Activated CD4-positive, alpha-beta memory T cell treated with anti-CD3 and anti-CD28 coated beads for 36 hours (primary cell): ENCODE measurements at regions not wholly inside any gene's neighbourhood (a gene's known extent, or its start where the extent isn't known, plus 50 kb on each side); places are given as distances from the start of the nearest gene placed in this dataset.
"Not testable (repeated sequence)": the region's sequence is repeated elsewhere in the genome, so short reads cannot be mapped to it uniquely, and the experiment has no call there.

ENCODE experiments used
- CTCF ChIA-PET: fragments of 350-600 bp; sonication (Branson Sonifier 250); formaldehyde crosslinking; loops from one replicate; lab custom pipeline; 2021; ENCODE audit warnings: antibody characterized with exemption, inconsistent platforms; lab: Charles Lee
- POLR2A ChIA-PET: fragments of 350-600 bp; sonication (Branson Sonifier 250); formaldehyde crosslinking; loops from one replicate; lab custom pipeline; 2021; ENCODE audit warnings: antibody characterized with exemption; lab: Charles Lee
- DNase-seq: peaks from one replicate; pipeline ENCODE4 v3.0.0-alpha.2; 2020
- H3K27ac Mint-ChIP-seq: one replicate; pipeline ENCODE4 v1.8.0; 2021; ENCODE audit warnings: mixed read lengths
- H3K27me3 Mint-ChIP-seq: one replicate; pipeline ENCODE4 v1.8.0; 2021; ENCODE audit warnings: mixed read lengths
- H3K36me3 Mint-ChIP-seq: one replicate; pipeline ENCODE4 v1.8.0; 2021; ENCODE audit warnings: mixed read lengths
- H3K4me1 Mint-ChIP-seq: one replicate; pipeline ENCODE4 v1.8.0; 2021; ENCODE audit warnings: low read depth, mixed read lengths
- H3K4me3 Mint-ChIP-seq: one replicate; pipeline ENCODE4 v1.8.0; 2021; ENCODE audit warnings: mild to moderate bottlenecking, mixed read lengths
- H3K9me3 Mint-ChIP-seq: one replicate; pipeline ENCODE4 v1.8.0; 2021; ENCODE audit warnings: mixed read lengths
- intact Hi-C: fragments of 100-400 bp; cut with micrococcal nuclease; formaldehyde crosslinking; loops from one replicate; pipeline ENCODE4 v1.15.1; 2023

GRCh38 chr3:115204475-115204874 is 57.4 kb upstream of the ZBTB20 start:
- H3K4me3 Mint-ChIP-seq = no peak overlapping the region
- H3K4me1 Mint-ChIP-seq = no peaks in the 10 kb centered on the region
- H3K36me3 Mint-ChIP-seq = no peaks in the 10 kb centered on the region
- ChIA-PET CTCF (no interaction called here), POLR2A (no interaction called here)
- intact Hi-C loops = no loop called here
- no peaks in the 10 kb centered on the region for H3K27me3 Mint-ChIP-seq
- no peak overlapping the region for H3K27ac Mint-ChIP-seq
- no peaks in the 10 kb centered on the region for H3K9me3 Mint-ChIP-seq
- no peak for DNase-seq

GRCh38 chr3:115208066-115208750 is 61.1 kb upstream of the ZBTB20 start:
- no peaks in the 10 kb centered on the region for H3K36me3 Mint-ChIP-seq
- intact Hi-C loops = no loop called here
- DNase-seq = no peak
- no peak overlapping the region for H3K27ac Mint-ChIP-seq
- ChIA-PET POLR2A (no interaction called here), CTCF (no interaction called here)
- H3K9me3 Mint-ChIP-seq = no peaks in the 10 kb centered on the region
- no peaks in the 10 kb centered on the region for H3K4me1 Mint-ChIP-seq
- no peak overlapping the region for H3K4me3 Mint-ChIP-seq
- no peaks in the 10 kb centered on the region for H3K27me3 Mint-ChIP-seq

GRCh38 chr3:115211810-115212492 is 64.9 kb upstream of the ZBTB20 start:
- ChIA-PET POLR2A (no interaction called here), CTCF (no interaction called here)
- Mint-ChIP-seq H3K4me1 (no peaks in the 10 kb centered on the region), H3K9me3 (peaks cover 5% of the 10 kb centered on the region), H3K36me3 (peaks cover 2% of the 10 kb centered on the region), H3K4me3 (no peak overlapping the region), H3K27ac (no peak overlapping the region), H3K27me3 (peaks cover 2% of the 10 kb centered on the region)
- intact Hi-C loops = loop anchor here (10.0 kb wide), 1 partner anchor 573 kb away; no protein-coding TSS in a partner anchor
- DNase-seq = no peak

- CTCF ChIA-PET = interaction anchor here (0.6 kb wide), 1 partner anchor 14 kb away, joined by 3 read pairs; no protein-coding TSS in a partner anchor
- DNase-seq = no peak
- Mint-ChIP-seq H3K4me1 (no peaks in the 10 kb centered on the region), H3K9me3 (peaks cover 5% of the 10 kb centered on the region), H3K4me3 (no peak overlapping the region), H3K27ac (no peak overlapping the region), H3K27me3 (peaks cover 2% of the 10 kb centered on the region), H3K36me3 (peaks cover 2% of the 10 kb centered on the region)
- intact Hi-C loops = loop anchor here (10.0 kb wide), 1 partner anchor 572 kb away; no protein-coding TSS in a partner anchor
- POLR2A ChIA-PET = no interaction called here
Observed at GRCh38 chr3:115212615-115213014, 65.5 kb upstream of the ZBTB20 start.

- H3K27ac Mint-ChIP-seq, DNase-seq, H3K27me3 Mint-ChIP-seq, H3K4me3 Mint-ChIP-seq, H3K4me1 Mint-ChIP-seq, H3K36me3 Mint-ChIP-seq, H3K9me3 Mint-ChIP-seq, POLR2A ChIA-PET: not testable (repeated sequence)
- intact Hi-C loops = loop anchor here (10.0 kb wide), 1 partner anchor 572 kb away; no protein-coding TSS in a partner anchor
- CTCF ChIA-PET = interaction anchor here (0.6 kb wide), 1 partner anchor 14 kb away, joined by 3 read pairs; no protein-coding TSS in a partner anchor
Observed at GRCh38 chr3:115213052-115213451, 66.0 kb upstream of the ZBTB20 start.

GRCh38 chr3:115217292-115217677 is 70.2 kb upstream of the ZBTB20 start:
- Mint-ChIP-seq H3K27ac (no peak overlapping the region), H3K36me3 (peaks cover 2% of the 10 kb centered on the region), H3K27me3 (peaks cover 2% of the 10 kb centered on the region), H3K9me3 (peaks cover 5% of the 10 kb centered on the region), H3K4me3 (no peak overlapping the region), H3K4me1 (no peaks in the 10 kb centered on the region)
- DNase-seq = no peak
- ChIA-PET POLR2A (no interaction called here), CTCF (interaction anchor here (0.6 to 2.2 kb wide), 11 partner anchors 18 to 601 kb away, joined by 3 to 24 read pairs (median 4); no protein-coding TSS in a partner anchor)
- intact Hi-C loops = loop anchor here (1.0 to 10.0 kb wide), 3 partner anchors 476 to 600 kb away; no protein-coding TSS in a partner anchor

- Mint-ChIP-seq H3K36me3 (peaks cover 2% of the 10 kb centered on the region), H3K4me3 (no peak overlapping the region), H3K9me3 (peaks cover 5% of the 10 kb centered on the region), H3K4me1 (no peaks in the 10 kb centered on the region), H3K27me3 (peaks cover 2% of the 10 kb centered on the region), H3K27ac (no peak overlapping the region)
- no peak for DNase-seq
- ChIA-PET POLR2A (no interaction called here), CTCF (interaction anchor here (0.6 to 2.2 kb wide), 15 partner anchors 10 to 600 kb away, joined by 3 to 24 read pairs (median 3); no protein-coding TSS in a partner anchor)
- intact Hi-C loops = loop anchor here (1.0 to 10.0 kb wide), 3 partner anchors 475 to 599 kb away; no protein-coding TSS in a partner anchor
Observed at GRCh38 chr3:115217678-115218451, 70.8 kb upstream of the ZBTB20 start.

DNA sequence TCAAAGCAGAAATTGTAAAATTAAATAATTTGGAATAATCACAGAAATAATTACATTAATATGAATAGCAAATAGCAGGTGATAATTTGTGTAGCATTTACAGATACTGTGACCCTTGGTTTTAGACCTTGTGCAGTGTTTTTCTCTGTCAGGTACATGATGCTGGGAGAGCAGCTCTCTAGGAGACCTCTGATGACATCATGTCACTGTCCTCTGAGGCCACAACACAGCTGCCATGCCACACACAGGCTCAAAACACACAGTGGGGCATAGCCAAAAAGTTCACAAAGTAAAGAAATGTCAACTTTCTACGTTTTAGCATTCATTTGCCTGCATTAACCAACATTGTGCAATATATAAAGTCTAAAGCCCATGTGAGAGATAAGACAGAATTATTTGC is 71.8 kb upstream of the ZBTB20 start:
- intact Hi-C loops = loop anchor here (5.0 to 10.0 kb wide), 2 partner anchors 566 to 598 kb away; no protein-coding TSS in a partner anchor
- Mint-ChIP-seq H3K4me1 (no peaks in the 10 kb centered on the region), H3K9me3 (peaks cover 5% of the 10 kb centered on the region), H3K27ac (no peak overlapping the region), H3K36me3 (peaks cover 2% of the 10 kb centered on the region), H3K27me3 (peaks cover 2% of the 10 kb centered on the region), H3K4me3 (no peak overlapping the region)
- DNase-seq = no peak
- POLR2A ChIA-PET = no interaction called here
- CTCF ChIA-PET = interaction anchor here (1.0 to 2.2 kb wide), 6 partner anchors 9 to 475 kb away, joined by 3 to 24 read pairs (median 6); no protein-coding TSS in a partner anchor

GRCh38 chr3:115224687-115225086 is 77.6 kb upstream of the ZBTB20 start:
- intact Hi-C loops = no loop called here
- Mint-ChIP-seq H3K36me3 (no peaks in the 10 kb centered on the region), H3K27ac (no peak overlapping the region), H3K27me3 (no peaks in the 10 kb centered on the region), H3K4me1 (no peaks in the 10 kb centered on the region), H3K9me3 (no peaks in the 10 kb centered on the region), H3K4me3 (no peak overlapping the region)
- POLR2A ChIA-PET = no interaction called here
- CTCF ChIA-PET = interaction anchor here (0.6 kb wide), 1 partner anchor 138 kb away, joined by 3 read pairs; no protein-coding TSS in a partner anchor
- no peak for DNase-seq

DNA sequence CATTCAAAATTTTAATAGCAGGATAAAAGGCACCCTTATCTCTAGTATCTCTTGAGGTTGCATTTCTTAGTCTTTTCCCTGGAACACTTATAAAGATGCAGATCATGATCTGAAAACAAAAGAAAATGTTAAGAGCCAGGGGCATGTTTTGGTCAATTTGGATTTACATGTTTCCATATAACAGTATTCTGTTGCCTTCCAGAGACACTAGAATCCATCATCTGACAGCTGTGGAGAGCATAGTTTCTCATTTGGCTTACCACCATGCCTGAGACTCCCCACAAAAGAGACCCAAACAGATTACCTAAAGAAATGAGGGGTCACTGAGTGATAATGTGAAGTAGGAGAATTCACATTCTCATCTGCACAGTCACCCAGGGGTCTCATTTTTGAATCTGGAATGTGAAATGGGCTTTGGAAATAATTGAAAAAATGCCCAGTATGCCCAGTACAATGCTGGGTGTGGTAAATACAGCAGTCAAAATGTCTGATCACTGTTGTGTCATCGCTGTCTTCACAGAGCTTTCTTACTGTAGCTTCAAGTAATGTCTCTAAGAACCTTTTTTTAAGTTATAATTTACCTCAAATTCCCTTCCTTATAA is 79.9 kb upstream of the ZBTB20 start:
- no peaks in the 10 kb centered on the region for H3K9me3 Mint-ChIP-seq
- DNase-seq = no peak

DNA sequence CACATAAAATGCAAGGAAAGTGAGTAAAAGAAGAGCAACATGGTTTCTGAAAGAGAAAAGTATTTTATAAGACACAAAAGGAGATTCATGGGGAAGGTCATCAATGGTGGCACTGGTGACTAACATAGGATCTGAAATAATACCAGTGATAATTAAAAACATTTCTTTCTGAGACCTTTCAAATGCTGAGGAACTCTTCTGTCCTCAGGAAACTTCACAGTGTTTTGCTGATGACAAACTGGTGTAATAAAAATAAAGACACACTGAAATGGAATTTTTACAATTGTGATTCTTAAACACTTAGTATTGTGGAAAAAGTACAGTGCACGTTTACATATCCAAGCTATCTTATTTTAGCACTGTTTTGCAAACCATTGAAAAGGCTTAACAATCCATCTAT is 80.4 kb upstream of the ZBTB20 start:
- ChIA-PET CTCF (interaction anchor here (1.5 kb wide), 1 partner anchor 9 kb away, joined by 8 read pairs; no protein-coding TSS in a partner anchor), POLR2A (no interaction called here)
- Mint-ChIP-seq H3K9me3 (no peaks in the 10 kb centered on the region), H3K27me3 (no peaks in the 10 kb centered on the region), H3K4me1 (no peaks in the 10 kb centered on the region), H3K36me3 (no peaks in the 10 kb centered on the region), H3K27ac (no peak overlapping the region), H3K4me3 (no peak overlapping the region)
- DNase-seq = no peak
- intact Hi-C loops = no loop called here

More for the DNA sequence above, 79.9 kb upstream of the ZBTB20 start:
- H3K36me3 Mint-ChIP-seq = no peaks in the 10 kb centered on the region
- no peaks in the 10 kb centered on the region for H3K27me3 Mint-ChIP-seq
- intact Hi-C loops = no loop called here
- no peak overlapping the region for H3K27ac Mint-ChIP-seq
- POLR2A ChIA-PET = no interaction called here
- no peak overlapping the region for H3K4me3 Mint-ChIP-seq
- no peaks in the 10 kb centered on the region for H3K4me1 Mint-ChIP-seq
- CTCF ChIA-PET = interaction anchor here (1.5 kb wide), 1 partner anchor 9 kb away, joined by 8 read pairs; no protein-coding TSS in a partner anchor
